ENCODE measurements at regions not wholly inside any gene's neighbourhood (a gene's known extent, or its start where the extent isn't known, plus 50 kb on each side); places are given as distances from the start of the nearest gene placed in this dataset.

DNA sequence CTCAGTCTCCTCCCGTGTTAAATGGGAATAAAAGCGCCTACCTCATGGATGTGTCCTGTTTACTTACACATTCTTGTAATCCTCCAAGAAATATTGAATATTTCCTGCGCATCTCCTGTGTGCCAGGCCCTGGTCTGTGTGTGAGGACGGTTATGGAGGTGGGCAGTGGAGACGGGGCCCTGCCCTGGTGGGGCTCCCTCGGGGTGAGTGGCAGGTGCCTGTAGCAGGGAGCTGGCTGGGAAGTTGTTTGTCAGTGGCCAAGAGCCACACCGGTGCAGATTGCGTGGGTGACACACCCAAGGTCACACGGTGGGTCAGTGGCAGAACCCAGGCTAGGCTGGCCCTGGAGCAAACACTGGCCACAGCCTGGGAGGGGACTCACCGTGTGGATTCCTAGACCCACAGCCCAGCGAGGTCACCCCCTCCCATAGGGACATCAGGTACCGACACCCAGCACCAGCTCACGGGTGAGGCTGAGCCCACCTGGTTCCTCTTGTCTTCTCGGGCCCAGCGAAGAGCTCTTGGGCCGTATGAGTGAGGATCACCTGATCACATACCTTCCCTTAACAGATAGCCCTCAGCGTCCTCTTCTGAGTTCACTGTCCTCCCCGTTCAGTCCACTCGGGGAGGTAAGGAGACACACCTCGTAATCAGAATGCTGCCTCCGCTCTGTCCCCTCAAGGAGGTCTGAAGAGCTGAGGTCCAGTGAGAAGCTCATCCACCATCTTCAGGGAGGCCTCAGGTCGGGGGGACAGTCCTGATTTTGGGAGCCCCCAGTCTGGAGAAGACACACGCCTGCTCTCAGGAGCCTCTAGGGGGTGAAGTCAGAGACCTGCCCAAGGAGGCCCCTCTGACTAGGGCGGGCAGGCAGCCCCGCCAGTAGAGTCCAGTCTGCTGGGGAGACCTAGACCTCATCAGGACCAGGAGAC, 349.6 kb downstream of the MATN1 start:
- TF ChIP-seq GATA2 (IDR thresholded peaks at IDR 0.05; ENCODE audit: low read depth, low read length): no peak
- TF ChIP-seq GATA3 (IDR thresholded peaks at IDR 0.05; ENCODE audit: low read depth, low read length): no peak

Measured in SH-SY5Y (cell line).